ENCODE measurements at regions not wholly inside any gene's neighbourhood (a gene's known extent, or its start where the extent isn't known, plus 50 kb on each side); places are given as distances from the start of the nearest gene placed in this dataset.
"Not testable (repeated sequence)": the region's sequence is repeated elsewhere in the genome, so short reads cannot be mapped to it uniquely, and the experiment has no call there.

- no peak overlapping the region for H3K4me3 ChIP-seq (ENCODE audit: low read length)
- no peaks in the 10 kb centered on the region for H3K36me3 ChIP-seq (ENCODE audit: control insufficient read depth, low read depth, low read length)
- no peaks in the 10 kb centered on the region for H3K27me3 ChIP-seq (ENCODE audit: control insufficient read depth, insufficient read depth, low read length)
- no peaks in the 10 kb centered on the region for H3K4me1 ChIP-seq (ENCODE audit: control insufficient read depth, low read depth, low read length)
- H3K27ac ChIP-seq (ENCODE audit: low read length): no peak overlapping the region
- H3K9ac ChIP-seq (ENCODE audit: low read length): no peak overlapping the region
- no peaks in the 10 kb centered on the region for H3K9me3 ChIP-seq (ENCODE audit: control insufficient read depth, low read depth, low read length)
Observed at GRCh38 chr6:28600245-28600644, 74.6 kb downstream of the GPX5 start.

- H3K9ac ChIP-seq (ENCODE audit: low read length): no peak overlapping the region
- H3K27ac ChIP-seq (ENCODE audit: low read length): no peak overlapping the region
- no peaks in the 10 kb centered on the region for H3K27me3 ChIP-seq (ENCODE audit: control insufficient read depth, insufficient read depth, low read length)
- H3K9me3 ChIP-seq (ENCODE audit: control insufficient read depth, low read depth, low read length): no peaks in the 10 kb centered on the region
- H3K4me3 ChIP-seq (ENCODE audit: low read length): no peak overlapping the region
- no peaks in the 10 kb centered on the region for H3K4me1 ChIP-seq (ENCODE audit: control insufficient read depth, low read depth, low read length)
- H3K36me3 ChIP-seq (ENCODE audit: control insufficient read depth, low read depth, low read length): no peaks in the 10 kb centered on the region
Observed at GRCh38 chr6:28603891-28604290, 78.2 kb downstream of the GPX5 start.

- Histone ChIP-seq H3K4me1 (ENCODE audit: control insufficient read depth, low read depth, low read length) (no peaks in the 10 kb centered on the region), H3K27ac (ENCODE audit: low read length) (no peak overlapping the region), H3K36me3 (ENCODE audit: control insufficient read depth, low read depth, low read length) (no peaks in the 10 kb centered on the region), H3K4me3 (ENCODE audit: low read length) (peak overlapping the region; percentile 76), H3K9ac (ENCODE audit: low read length) (no peak overlapping the region), H3K9me3 (ENCODE audit: control insufficient read depth, low read depth, low read length) (no peaks in the 10 kb centered on the region), H3K27me3 (ENCODE audit: control insufficient read depth, insufficient read depth, low read length) (no peaks in the 10 kb centered on the region)
Observed at GRCh38 chr6:28606424-28607391, 81.0 kb downstream of the GPX5 start.

GRCh38 chr6:28607990-28608389 is 82.3 kb downstream of the GPX5 start:
- H3K27ac ChIP-seq (ENCODE audit: low read length): no peak overlapping the region
- H3K4me1 ChIP-seq (ENCODE audit: control insufficient read depth, low read depth, low read length): no peaks in the 10 kb centered on the region
- H3K9me3 ChIP-seq (ENCODE audit: control insufficient read depth, low read depth, low read length): no peaks in the 10 kb centered on the region
- H3K9ac ChIP-seq (ENCODE audit: low read length): no peak overlapping the region
- no peaks in the 10 kb centered on the region for H3K36me3 ChIP-seq (ENCODE audit: control insufficient read depth, low read depth, low read length)
- H3K27me3 ChIP-seq (ENCODE audit: control insufficient read depth, insufficient read depth, low read length): no peaks in the 10 kb centered on the region
- H3K4me3 ChIP-seq (ENCODE audit: low read length): no peak overlapping the region

- no peaks in the 10 kb centered on the region for H3K9me3 ChIP-seq (ENCODE audit: control insufficient read depth, low read depth, low read length)
- H3K9ac ChIP-seq (ENCODE audit: low read length): no peak overlapping the region
- no peaks in the 10 kb centered on the region for H3K4me1 ChIP-seq (ENCODE audit: control insufficient read depth, low read depth, low read length)
- no peaks in the 10 kb centered on the region for H3K27me3 ChIP-seq (ENCODE audit: control insufficient read depth, insufficient read depth, low read length)
- H3K27ac ChIP-seq (ENCODE audit: low read length): no peak overlapping the region
- H3K36me3 ChIP-seq (ENCODE audit: control insufficient read depth, low read depth, low read length): no peaks in the 10 kb centered on the region
- no peak overlapping the region for H3K4me3 ChIP-seq (ENCODE audit: low read length)
Observed at GRCh38 chr6:28609672-28610071, 84.0 kb downstream of the GPX5 start.

GRCh38 chr6:28615616-28615954 is 89.9 kb downstream of the GPX5 start:
- Histone ChIP-seq H3K9ac (ENCODE audit: low read length) (no peak overlapping the region), H3K4me1 (ENCODE audit: control insufficient read depth, low read depth, low read length) (no peaks in the 10 kb centered on the region), H3K27ac (ENCODE audit: low read length) (no peak overlapping the region)

GRCh38 chr6:28615955-28616747 is 90.5 kb downstream of the GPX5 start:
- Histone ChIP-seq H3K27ac (ENCODE audit: low read length) (no peak overlapping the region), H3K27me3 (ENCODE audit: control insufficient read depth, insufficient read depth, low read length) (peaks cover 8% of the 10 kb centered on the region), H3K36me3 (ENCODE audit: control insufficient read depth, low read depth, low read length) (no peaks in the 10 kb centered on the region), H3K9ac (ENCODE audit: low read length) (no peak overlapping the region), H3K4me3 (ENCODE audit: low read length) (no peak overlapping the region), H3K4me1 (ENCODE audit: control insufficient read depth, low read depth, low read length) (peaks cover 4% of the 10 kb centered on the region), H3K9me3 (ENCODE audit: control insufficient read depth, low read depth, low read length) (no peaks in the 10 kb centered on the region)

More at GRCh38 chr6:28615616-28615954, 89.9 kb downstream of the GPX5 start:
- no peaks in the 10 kb centered on the region for H3K9me3 ChIP-seq (ENCODE audit: control insufficient read depth, low read depth, low read length)
- H3K4me3 ChIP-seq (ENCODE audit: low read length): no peak overlapping the region
- peaks cover 3% of the 10 kb centered on the region for H3K27me3 ChIP-seq (ENCODE audit: control insufficient read depth, insufficient read depth, low read length)
- H3K36me3 ChIP-seq (ENCODE audit: control insufficient read depth, low read depth, low read length): no peaks in the 10 kb centered on the region

- Histone ChIP-seq H3K27ac (ENCODE audit: low read length) (no peak overlapping the region), H3K4me3 (ENCODE audit: low read length) (no peak overlapping the region), H3K4me1 (ENCODE audit: control insufficient read depth, low read depth, low read length) (peaks cover 4% of the 10 kb centered on the region), H3K27me3 (ENCODE audit: control insufficient read depth, insufficient read depth, low read length) (peaks cover 8% of the 10 kb centered on the region), H3K36me3 (ENCODE audit: control insufficient read depth, low read depth, low read length) (no peaks in the 10 kb centered on the region), H3K9ac (ENCODE audit: low read length) (no peak overlapping the region), H3K9me3 (ENCODE audit: control insufficient read depth, low read depth, low read length) (no peaks in the 10 kb centered on the region)
Observed at GRCh38 chr6:28618898-28619555, 93.3 kb downstream of the GPX5 start.

- not testable (repeated sequence) for H3K27me3 ChIP-seq (ENCODE audit: control insufficient read depth, insufficient read depth, low read length); H3K9me3 ChIP-seq (ENCODE audit: control insufficient read depth, low read depth, low read length); H3K27ac ChIP-seq (ENCODE audit: low read length); H3K4me1 ChIP-seq (ENCODE audit: control insufficient read depth, low read depth, low read length); H3K36me3 ChIP-seq (ENCODE audit: control insufficient read depth, low read depth, low read length)
- Histone ChIP-seq H3K4me3 (ENCODE audit: low read length) (peak overlapping the region; percentile 56), H3K9ac (ENCODE audit: low read length) (peak overlapping the region; percentile 22)
Observed at GRCh38 chr6:28621268-28621667, 95.6 kb downstream of the GPX5 start.

- H3K9me3 ChIP-seq (ENCODE audit: control insufficient read depth, low read depth, low read length); H3K4me1 ChIP-seq (ENCODE audit: control insufficient read depth, low read depth, low read length); H3K36me3 ChIP-seq (ENCODE audit: control insufficient read depth, low read depth, low read length); H3K9ac ChIP-seq (ENCODE audit: low read length); H3K27ac ChIP-seq (ENCODE audit: low read length); H3K27me3 ChIP-seq (ENCODE audit: control insufficient read depth, insufficient read depth, low read length); H3K4me3 ChIP-seq (ENCODE audit: low read length): not testable (repeated sequence)
Observed at GRCh38 chr6:28623242-28623641, 97.6 kb downstream of the GPX5 start.

- H3K9me3 ChIP-seq (ENCODE audit: control insufficient read depth, low read depth, low read length); H3K27me3 ChIP-seq (ENCODE audit: control insufficient read depth, insufficient read depth, low read length); H3K9ac ChIP-seq (ENCODE audit: low read length); H3K27ac ChIP-seq (ENCODE audit: low read length); H3K36me3 ChIP-seq (ENCODE audit: control insufficient read depth, low read depth, low read length); H3K4me1 ChIP-seq (ENCODE audit: control insufficient read depth, low read depth, low read length); H3K4me3 ChIP-seq (ENCODE audit: low read length): not testable (repeated sequence)
Observed at GRCh38 chr6:28626386-28626785, 100.7 kb downstream of the GPX5 start.

Measured in iPS-18a (cell line).